ENCODE measurements at regions not wholly inside any gene's neighbourhood (a gene's known extent, or its start where the extent isn't known, plus 50 kb on each side); places are given as distances from the start of the nearest gene placed in this dataset.
A peak's percentile ranks its signal among the peaks of the same experiment; 100 is the strongest.

GRCh38 chr9:91144769-91145168 lies 216.9 kb downstream of the AUH start:
- H3K4me3 ChIP-seq (ENCODE audit: low read length) = no peak overlapping the region
- TF ChIP-seq CTCF (conservative IDR thresholded peaks at IDR 0.05; ENCODE audit: low read length) = no peak
- DNase-seq (ENCODE audit: low read depth) = peak; percentile 86

GRCh38 chr9:91145496-91145895 lies 216.2 kb downstream of the AUH start:
- no peak for DNase-seq (ENCODE audit: low read depth)
- no peak for TF ChIP-seq CTCF (conservative IDR thresholded peaks at IDR 0.05; ENCODE audit: low read length)
- no peak overlapping the region for H3K4me3 ChIP-seq (ENCODE audit: low read length)

GRCh38 chr9:91146391-91147019 lies 215.2 kb downstream of the AUH start:
- TF ChIP-seq CTCF (conservative IDR thresholded peaks at IDR 0.05; ENCODE audit: low read length) = no peak
- H3K4me3 ChIP-seq (ENCODE audit: low read length) = no peak overlapping the region
- DNase-seq (ENCODE audit: low read depth) = no peak

- no peak for DNase-seq (ENCODE audit: low read depth)
- TF ChIP-seq CTCF (conservative IDR thresholded peaks at IDR 0.05; ENCODE audit: low read length) = no peak
- no peak overlapping the region for H3K4me3 ChIP-seq (ENCODE audit: low read length)
These were observed 214.5 kb downstream of the AUH start for GRCh38 chr9:91147079-91147708.

- H3K4me3 ChIP-seq (ENCODE audit: low read length) = no peak overlapping the region
- no peak for DNase-seq (ENCODE audit: low read depth)
- no peak for TF ChIP-seq CTCF (conservative IDR thresholded peaks at IDR 0.05; ENCODE audit: low read length)
These were observed 213.4 kb downstream of the AUH start for GRCh38 chr9:91148306-91148705.

GRCh38 chr9:91150273-91150997 lies 211.3 kb downstream of the AUH start:
- no peak for TF ChIP-seq CTCF (conservative IDR thresholded peaks at IDR 0.05; ENCODE audit: low read length)
- DNase-seq (ENCODE audit: low read depth) = no peak
- no peak overlapping the region for H3K4me3 ChIP-seq (ENCODE audit: low read length)
